HepG2 (cell line): ENCODE measurements at regions not wholly inside any gene's neighbourhood (a gene's known extent, or its start where the extent isn't known, plus 50 kb on each side); places are given as distances from the start of the nearest gene placed in this dataset.

ENCODE experiments used
- ATAC-seq: fragments of 200-7000 bp; cut with Tn5 transposase; 3 replicates; pipeline ENCODE4 v1.9.1; 2020; ENCODE audit warnings: mild to moderate bottlenecking, moderate library complexity
- BruUV-seq: library from RNA; stranded (reverse); fragments of 400-500 nt; replicated peaks from 2 replicates; lab custom pipeline; 2021; lab: Mats Ljungman, UMichigan
- CTCF ChIA-PET: fragments of 300-600 bp; formaldehyde crosslinking; extraction: SDS; loops from one replicate; lab custom pipeline; 2021; ENCODE audit warnings: low total read pairs, inconsistent platforms, low intra/inter-chr PET ratio; lab: Yijun Ruan, JAX
- POLR2A ChIA-PET: fragments of 350-600 bp; sonication (Branson Sonifier 250); formaldehyde crosslinking; loops from one replicate; lab custom pipeline; 2020; ENCODE audit warnings: antibody characterized with exemption, inconsistent platforms; lab: Yijun Ruan, JAX
- DNase-seq: peaks from one replicate; pipeline ENCODE4 v3.0.0-alpha.2; 2015; ENCODE audit warnings: low spot score
- FAIRE-seq: peaks from 3 replicates; lab custom pipeline; 2011; peaks lifted over from hg19 to GRCh38; lab: Jason Lieb, UNC
- H2AFZ ChIP-seq: one replicate; pipeline ENCODE4 v1.6.1; 2011; ENCODE audit warnings: low read length, inconsistent platforms
- H3K27ac ChIP-seq: fragments of 300-600 bp; 3 replicates; pipeline ENCODE4 v1.8.0; 2011; ENCODE audit warnings: mixed run types, mild to moderate bottlenecking, mixed read lengths, low read length, inconsistent platforms; ENCODE audit not compliant: insufficient read depth; ENCODE audit errors: extremely low read length
- H3K27me3 ChIP-seq, 2 experiments: fragments of 200-600 bp in 1 of 2; 2 replicates in 1 of 2; 3 replicates in 1 of 2; pipeline versions ENCODE4 v1.6.0 to v1.8.0; 2011; ENCODE audit warnings: low read length in 2 of 2, mild to moderate bottlenecking in 2 of 2, moderate library complexity in 2 of 2, inconsistent platforms in 1 of 2; ENCODE audit not compliant: insufficient read depth in 2 of 2, control insufficient read depth in 1 of 2
- H3K36me3 ChIP-seq, 2 experiments: fragments of 200-600 bp in 1 of 2; replicated peaks in 1 of 2; 2 replicates in 1 of 2; 3 replicates in 1 of 2; pipeline versions ENCODE4 v1.5.1 to v1.8.0; 2011; ENCODE audit warnings: low read length in 2 of 2, inconsistent platforms in 1 of 2; ENCODE audit not compliant: insufficient read depth in 2 of 2, control insufficient read depth in 1 of 2
- H3K4me1 ChIP-seq: 2 replicates; pipeline ENCODE4 v1.5.1; 2012; ENCODE audit warnings: low read length, inconsistent platforms; ENCODE audit not compliant: insufficient read depth
- H3K4me2 ChIP-seq: 2 replicates; pipeline ENCODE4 v1.6.0; 2011; ENCODE audit warnings: low read depth, low read length, inconsistent platforms
- H3K4me3 ChIP-seq, 3 experiments: fragments of 200-600 bp in 1 of 3; sonication (generic), shearing (Covaris generic) in 1 of 3; replicated peaks in 1 of 3; 2 replicates each; pipeline ENCODE4 v1.5.1; 2011 to 2016; ENCODE audit warnings: low read length in 3 of 3, inconsistent platforms in 2 of 3, low read depth in 2 of 3, mild to moderate bottlenecking in 2 of 3, control low read depth in 1 of 3, mixed read lengths in 1 of 3; ENCODE audit not compliant: insufficient read depth in 1 of 3
- H3K79me2 ChIP-seq: one replicate; pipeline ENCODE4 v1.6.1; 2011; ENCODE audit warnings: low read length, inconsistent platforms; ENCODE audit not compliant: insufficient read depth
- H3K9ac ChIP-seq: 2 replicates; pipeline ENCODE4 v1.6.0; 2011; ENCODE audit warnings: mild to moderate bottlenecking, low read depth, low read length, inconsistent platforms; ENCODE audit not compliant: insufficient read depth
- H3K9me3 ChIP-seq: 2 replicates; pipeline ENCODE4 v1.5.1; 2012; ENCODE audit warnings: mild to moderate bottlenecking, low read length
- H4K20me1 ChIP-seq: 2 replicates; pipeline ENCODE4 v1.6.0; 2011; ENCODE audit warnings: inconsistent platforms, mild to moderate bottlenecking, low read length, moderate library complexity; ENCODE audit not compliant: insufficient read depth
- FOSL2 ChIP-seq: sonication (generic); formaldehyde crosslinking; IDR thresholded peaks from 2 replicates; pipeline ENCODE4 v1.4.0; 2020; ENCODE audit warnings: missing genetic modification reagents
- FOXA3 ChIP-seq: IDR thresholded peaks from 2 replicates; pipeline ENCODE4 v1.6.1; 2016; ENCODE audit warnings: missing genetic modification reagents, missing compliant biosample characterization
- KDM1A ChIP-seq: IDR thresholded peaks from 2 replicates; pipeline ENCODE4 v1.6.1; 2016; ENCODE audit warnings: missing compliant biosample characterization
- RARA ChIP-seq: IDR thresholded peaks from 2 replicates; pipeline ENCODE4 v1.6.1; 2016; ENCODE audit warnings: missing genetic modification reagents, missing compliant biosample characterization
- RXRA ChIP-seq: sonication (generic); formaldehyde crosslinking; IDR thresholded peaks from 2 replicates; pipeline ENCODE4 v1.5.1; 2020; ENCODE audit warnings: missing genetic modification reagents
- SNAPC2 ChIP-seq: sonication (generic); formaldehyde crosslinking; IDR thresholded peaks from 2 replicates; pipeline ENCODE4 v1.8.1; 2022; ENCODE audit warnings: mild to moderate bottlenecking, missing genetic modification reagents
- ZNF281 ChIP-seq: sonication (generic); formaldehyde crosslinking; IDR thresholded peaks from 2 replicates; pipeline ENCODE4 v1.4.0; 2020; ENCODE audit warnings: missing genetic modification reagents, borderline replicate concordance
- ZNF451 ChIP-seq: sonication (generic); formaldehyde crosslinking; IDR thresholded peaks from 2 replicates; pipeline ENCODE4 v1.5.0; 2020; ENCODE audit warnings: mild to moderate bottlenecking, missing genetic modification reagents
- ZNF629 ChIP-seq: sonication (generic); formaldehyde crosslinking; conservative IDR thresholded peaks from 2 replicates; pipeline ENCODE4 v1.5.0; 2020; ENCODE audit warnings: missing genetic modification reagents
- whole genome bisulfite sequencing: methylation state at CpG from one replicate; pipeline ENCODE4 v1.1.6; 2017; ENCODE audit warnings: low lambda C conversion rate; 5-methylcytosine and 5-hydroxymethylcytosine counted together
- in situ Hi-C: cut with HindIII; loops from 2 replicates; pipeline ENCODE4 v1.10.0; 2017; ENCODE audit warnings: low pct_unique_long_range_greater_than_20kb; ENCODE audit not compliant: extremely low pct_ligation_motif_present
- intact Hi-C: fragments of 100-400 bp; cut with micrococcal nuclease; formaldehyde crosslinking; loops from one replicate; pipeline ENCODE4 v1.10.0; 2022; ENCODE audit not compliant: unreplicated experiment
- TF ChIP-seq, protein P1 (sequence below): sonication (generic); formaldehyde crosslinking; conservative IDR thresholded peaks from 2 replicates; pipeline ENCODE4 v1.4.0; 2020; ENCODE audit warnings: missing genetic modification reagents

DNA sequence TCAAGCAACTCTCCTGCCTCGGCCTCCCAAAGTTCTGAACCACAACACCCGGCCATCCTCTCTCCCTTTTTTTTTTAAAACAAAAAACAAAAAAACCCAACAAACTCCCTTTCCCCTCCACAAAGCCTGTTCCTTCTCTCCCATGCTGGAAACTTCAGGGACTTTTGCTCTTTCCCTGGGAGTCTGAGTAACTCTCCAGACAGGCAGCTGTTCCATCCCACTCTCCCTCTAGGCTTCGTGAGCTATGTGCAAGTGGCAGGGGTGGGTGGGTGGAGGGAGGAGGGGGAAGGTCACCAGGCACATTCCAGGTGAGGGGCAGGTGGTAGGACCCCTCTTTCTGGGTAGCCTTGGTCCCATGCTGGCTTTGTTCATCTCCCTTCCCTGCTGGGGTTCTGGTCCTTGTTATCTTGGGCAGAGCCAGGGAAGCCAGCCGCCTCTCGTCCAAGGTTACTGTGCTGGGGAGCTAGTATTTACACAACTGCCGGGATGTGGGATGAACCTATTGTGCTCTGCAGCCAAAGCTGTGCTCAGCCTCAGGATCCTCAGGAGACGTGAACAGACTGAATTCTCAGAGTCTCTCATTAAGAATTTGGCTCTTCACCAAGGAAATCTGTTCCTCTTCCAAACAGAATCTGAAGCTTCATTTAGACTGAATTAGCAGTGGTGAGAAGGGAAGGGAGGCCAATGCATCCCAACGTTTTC, 106.9 kb downstream of the LIPG start (continued):
- TF ChIP-seq RARA (no peak), FOXA3 (CRISPR knock-in tag) (0 out of 2 replicates have a peak, but pooled peaks have one; percentile 13)

- CTCF ChIA-PET = no interaction called here
- H3K4me1 ChIP-seq = no peaks in the 10 kb centered on the region
- intact Hi-C loops (no loop called here), in situ Hi-C loops (no loop called here)
- H3K9me3 ChIP-seq = no peaks in the 10 kb centered on the region
- no peak for FAIRE-seq
- H3K27ac ChIP-seq = no peak overlapping the region
- H3K9ac ChIP-seq = no peak overlapping the region
- BruUV-seq = no TSS peak
- POLR2A ChIA-PET = no interaction called here
- H3K27me3 ChIP-seq = peaks cover 1 to 24% of the 10 kb centered on the region in 2 experiments; a peak in 1 of 5 replicates
- DNase-seq = no peak
- 14% methylated on average over 6 of the region's 6 CpGs for WGBS
- no peaks in the 10 kb centered on the region for H3K36me3 ChIP-seq
- H2AFZ ChIP-seq = no peak overlapping the region
- TF ChIP-seq FOSL2 (CRISPR knock-in tag) (no peak), SNAPC2 (CRISPR knock-in tag) (no peak), ZNF629 (CRISPR knock-in tag) (peak; percentile 85), KDM1A (0 out of 2 replicates have a peak, but pooled peaks have one; percentile 37), ZNF451 (CRISPR knock-in tag) (no peak), ZNF281 (CRISPR knock-in tag) (no peak), RXRA (CRISPR knock-in tag) (no peak)
- TF ChIP-seq, protein P1, sequence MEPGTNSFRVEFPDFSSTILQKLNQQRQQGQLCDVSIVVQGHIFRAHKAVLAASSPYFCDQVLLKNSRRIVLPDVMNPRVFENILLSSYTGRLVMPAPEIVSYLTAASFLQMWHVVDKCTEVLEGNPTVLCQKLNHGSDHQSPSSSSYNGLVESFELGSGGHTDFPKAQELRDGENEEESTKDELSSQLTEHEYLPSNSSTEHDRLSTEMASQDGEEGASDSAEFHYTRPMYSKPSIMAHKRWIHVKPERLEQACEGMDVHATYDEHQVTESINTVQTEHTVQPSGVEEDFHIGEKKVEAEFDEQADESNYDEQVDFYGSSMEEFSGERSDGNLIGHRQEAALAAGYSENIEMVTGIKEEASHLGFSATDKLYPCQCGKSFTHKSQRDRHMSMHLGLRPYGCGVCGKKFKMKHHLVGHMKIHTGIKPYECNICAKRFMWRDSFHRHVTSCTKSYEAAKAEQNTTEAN (CRISPR knock-in tag) = no peak
- no peaks in the 10 kb centered on the region for H4K20me1 ChIP-seq
- H3K4me3 ChIP-seq = no peak overlapping the region
- H3K79me2 ChIP-seq = no peaks in the 10 kb centered on the region
- ATAC-seq = no peak
- no peak overlapping the region for H3K4me2 ChIP-seq
Measured at GRCh38 chr18:49667462-49667861, 105.6 kb downstream of the LIPG start.
